ENCODE measurements at regions not wholly inside any gene's neighbourhood (a gene's known extent, or its start where the extent isn't known, plus 50 kb on each side); places are given as distances from the start of the nearest gene placed in this dataset.

- no peaks in the 10 kb centered on the region for H3K36me3 ChIP-seq (replicated peaks)
- no peak overlapping the region for H3K4me3 ChIP-seq (ENCODE audit: low read depth, low read length)
- DNase-seq = no peak
- no peaks in the 10 kb centered on the region for H3K27me3 ChIP-seq (replicated peaks)
- H3K27ac ChIP-seq = no peak overlapping the region
- in situ Hi-C loops (cut with HindIII; ENCODE audit: low pct_ligation_motif_present, low sequenced_read_pairs) = no loop called here
- TF ChIP-seq, protein P1, sequence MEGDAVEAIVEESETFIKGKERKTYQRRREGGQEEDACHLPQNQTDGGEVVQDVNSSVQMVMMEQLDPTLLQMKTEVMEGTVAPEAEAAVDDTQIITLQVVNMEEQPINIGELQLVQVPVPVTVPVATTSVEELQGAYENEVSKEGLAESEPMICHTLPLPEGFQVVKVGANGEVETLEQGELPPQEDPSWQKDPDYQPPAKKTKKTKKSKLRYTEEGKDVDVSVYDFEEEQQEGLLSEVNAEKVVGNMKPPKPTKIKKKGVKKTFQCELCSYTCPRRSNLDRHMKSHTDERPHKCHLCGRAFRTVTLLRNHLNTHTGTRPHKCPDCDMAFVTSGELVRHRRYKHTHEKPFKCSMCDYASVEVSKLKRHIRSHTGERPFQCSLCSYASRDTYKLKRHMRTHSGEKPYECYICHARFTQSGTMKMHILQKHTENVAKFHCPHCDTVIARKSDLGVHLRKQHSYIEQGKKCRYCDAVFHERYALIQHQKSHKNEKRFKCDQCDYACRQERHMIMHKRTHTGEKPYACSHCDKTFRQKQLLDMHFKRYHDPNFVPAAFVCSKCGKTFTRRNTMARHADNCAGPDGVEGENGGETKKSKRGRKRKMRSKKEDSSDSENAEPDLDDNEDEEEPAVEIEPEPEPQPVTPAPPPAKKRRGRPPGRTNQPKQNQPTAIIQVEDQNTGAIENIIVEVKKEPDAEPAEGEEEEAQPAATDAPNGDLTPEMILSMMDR (IDR thresholded peaks at IDR 0.05; ENCODE audit: low read depth, low read length, missing control alignments) = no peak
Measured at GRCh38 chr20:11772226-11772730, 145.4 kb upstream of the BTBD3 start.

- no peak for DNase-seq
- no peaks in the 10 kb centered on the region for H3K36me3 ChIP-seq (replicated peaks)
- no peak overlapping the region for H3K4me3 ChIP-seq (ENCODE audit: low read depth, low read length)
- in situ Hi-C loops (cut with HindIII; ENCODE audit: low pct_ligation_motif_present, low sequenced_read_pairs) = no loop called here
- TF ChIP-seq, protein P1 (IDR thresholded peaks at IDR 0.05; ENCODE audit: low read depth, low read length, missing control alignments) = no peak
- H3K27me3 ChIP-seq (replicated peaks) = no peaks in the 10 kb centered on the region
- no peak overlapping the region for H3K27ac ChIP-seq
Measured at GRCh38 chr20:11776687-11777086, 141.0 kb upstream of the BTBD3 start.

DNA sequence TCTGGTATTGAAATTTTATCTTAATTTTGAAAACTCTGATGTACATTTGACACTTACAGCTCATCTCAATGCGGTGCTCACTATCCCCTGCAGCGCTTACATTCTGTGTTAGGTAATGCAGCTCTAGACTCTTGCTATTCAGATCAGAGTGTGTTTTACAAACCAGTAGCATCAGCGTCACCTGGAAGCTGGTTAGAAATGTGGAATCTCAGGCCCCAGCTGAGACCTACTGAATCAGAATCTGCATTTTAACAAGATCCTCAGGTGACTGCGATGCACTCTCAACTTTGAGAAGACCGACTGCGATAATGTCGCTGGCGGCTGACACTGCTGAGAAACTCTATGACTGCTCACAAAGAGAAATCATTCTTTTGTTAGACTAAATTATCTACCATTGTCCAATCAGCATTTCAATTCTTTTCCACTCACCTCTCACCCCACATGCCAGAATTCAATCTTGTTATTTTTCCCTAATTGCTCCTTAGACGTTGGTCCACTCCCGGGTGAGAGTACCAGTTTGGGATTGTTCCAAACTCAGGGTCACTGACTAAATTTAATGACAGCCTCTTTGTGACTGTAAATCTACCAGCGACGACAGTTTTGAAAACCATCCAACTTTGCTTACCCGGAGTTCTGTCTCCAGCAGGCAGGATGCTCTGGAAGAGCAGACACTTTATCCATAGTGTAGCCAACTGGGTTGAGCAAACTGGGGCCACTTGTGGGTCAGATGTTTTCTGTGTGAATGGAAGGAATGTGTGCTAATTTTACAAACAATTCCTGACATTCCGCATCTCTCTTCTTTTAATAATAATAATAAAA lies 140.1 kb upstream of the BTBD3 start:
- peak overlapping the region; percentile 20 for H3K4me3 ChIP-seq (ENCODE audit: low read depth, low read length)
- DNase-seq = peak; percentile 42
- TF ChIP-seq, protein P1 (IDR thresholded peaks at IDR 0.05; ENCODE audit: low read depth, low read length, missing control alignments) = no peak
- in situ Hi-C loops (cut with HindIII; ENCODE audit: low pct_ligation_motif_present, low sequenced_read_pairs) = no loop called here
- no peaks in the 10 kb centered on the region for H3K27me3 ChIP-seq (replicated peaks)
- no peaks in the 10 kb centered on the region for H3K36me3 ChIP-seq (replicated peaks)
- H3K27ac ChIP-seq = peak overlapping the region; percentile 13

- H3K27me3 ChIP-seq (replicated peaks) = no peaks in the 10 kb centered on the region
- no peaks in the 10 kb centered on the region for H3K36me3 ChIP-seq (replicated peaks)
- in situ Hi-C loops (cut with HindIII; ENCODE audit: low pct_ligation_motif_present, low sequenced_read_pairs) = no loop called here
- DNase-seq = no peak
- no peak overlapping the region for H3K4me3 ChIP-seq (ENCODE audit: low read depth, low read length)
- H3K27ac ChIP-seq = peak overlapping the region; percentile 13
- TF ChIP-seq, protein P1 (IDR thresholded peaks at IDR 0.05; ENCODE audit: low read depth, low read length, missing control alignments) = no peak
Measured at GRCh38 chr20:11778206-11778570, 139.5 kb upstream of the BTBD3 start.

DNA sequence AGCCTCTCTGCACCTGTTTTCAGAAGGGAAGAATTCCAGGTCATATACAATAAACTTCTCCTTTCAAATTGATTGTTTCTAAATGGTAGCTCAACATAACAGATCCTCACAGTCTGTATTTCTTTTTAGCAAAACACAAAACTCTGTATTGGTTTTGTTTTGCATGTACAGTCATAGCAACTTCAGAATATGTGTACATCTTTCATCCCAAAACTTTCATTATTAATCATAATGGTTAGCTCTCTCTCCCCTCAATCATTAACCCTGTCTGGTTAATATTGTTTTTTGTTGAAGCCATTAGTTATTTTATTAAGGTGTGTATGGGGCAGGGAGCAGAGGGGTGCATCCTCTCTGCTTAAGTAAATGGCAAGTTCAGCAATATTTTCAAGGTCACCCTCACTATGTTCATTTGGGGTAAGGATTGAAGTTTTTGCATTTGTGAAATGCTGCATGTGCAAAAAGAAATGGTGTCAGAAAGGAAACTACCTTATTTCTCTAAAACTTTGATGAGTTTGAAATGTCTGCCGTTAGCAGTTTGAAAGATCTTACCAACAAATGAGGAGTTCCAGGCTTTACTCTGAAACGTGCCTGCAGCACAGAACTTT lies 136.8 kb upstream of the BTBD3 start:
- TF ChIP-seq, protein P1 (IDR thresholded peaks at IDR 0.05; ENCODE audit: low read depth, low read length, missing control alignments) = no peak
- H3K4me3 ChIP-seq (ENCODE audit: low read depth, low read length) = no peak overlapping the region

More for the DNA sequence above, 136.8 kb upstream of the BTBD3 start:
- in situ Hi-C loops (cut with HindIII; ENCODE audit: low pct_ligation_motif_present, low sequenced_read_pairs) = no loop called here
- H3K36me3 ChIP-seq (replicated peaks) = no peaks in the 10 kb centered on the region
- no peaks in the 10 kb centered on the region for H3K27me3 ChIP-seq (replicated peaks)
- no peak for DNase-seq
- H3K27ac ChIP-seq = no peak overlapping the region
